ENCODE measurements at regions not wholly inside any gene's neighbourhood (a gene's known extent, or its start where the extent isn't known, plus 50 kb on each side); places are given as distances from the start of the nearest gene placed in this dataset.

DNA sequence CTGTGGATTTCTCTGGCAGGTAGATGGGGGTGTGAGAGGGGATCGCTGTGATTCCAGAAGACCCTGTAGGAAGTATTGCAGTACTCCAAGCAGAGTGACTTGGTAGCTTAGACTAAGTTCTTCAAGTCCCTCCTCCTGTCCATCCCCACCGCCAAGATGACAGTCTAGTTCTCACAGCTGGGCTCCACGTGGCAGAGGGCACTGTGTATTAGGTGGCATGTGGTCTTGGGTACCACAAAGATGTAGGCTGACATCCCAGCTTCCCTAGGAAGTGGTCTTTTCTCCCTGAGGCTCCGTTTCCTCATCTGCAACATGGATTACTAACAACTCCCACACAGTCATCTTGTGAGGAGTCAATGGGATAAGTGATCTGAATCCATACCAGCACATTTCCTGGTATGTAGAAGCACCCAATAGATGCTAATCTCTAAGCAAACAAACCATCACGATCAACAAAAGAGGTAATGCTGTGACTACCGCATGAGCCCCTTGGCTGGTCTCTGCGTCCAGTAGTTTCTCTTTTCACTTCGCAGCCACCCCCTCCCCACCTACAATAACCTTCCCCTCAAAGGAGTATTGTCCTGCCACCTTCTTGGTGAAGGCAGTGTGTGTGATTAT, 349.1 kb upstream of the EEF2KMT start:
- Histone ChIP-seq H3K4me3 (no peak overlapping the region), H3K36me3 (no peaks in the 10 kb centered on the region), H3K27ac (no peak overlapping the region), H3K9me3 (no peaks in the 10 kb centered on the region), H3K4me1 (no peaks in the 10 kb centered on the region), H3K27me3 (peaks cover 0 to 16% (median 0%) of the 10 kb centered on the region in 9 donors)
- WGBS, 4 donors = 50 to 56% (median 53%) methylated on average over 8 of the region's 8 CpGs
- ATAC-seq (no peak), DNase-seq (no peak)
- TF ChIP-seq, protein P1, sequence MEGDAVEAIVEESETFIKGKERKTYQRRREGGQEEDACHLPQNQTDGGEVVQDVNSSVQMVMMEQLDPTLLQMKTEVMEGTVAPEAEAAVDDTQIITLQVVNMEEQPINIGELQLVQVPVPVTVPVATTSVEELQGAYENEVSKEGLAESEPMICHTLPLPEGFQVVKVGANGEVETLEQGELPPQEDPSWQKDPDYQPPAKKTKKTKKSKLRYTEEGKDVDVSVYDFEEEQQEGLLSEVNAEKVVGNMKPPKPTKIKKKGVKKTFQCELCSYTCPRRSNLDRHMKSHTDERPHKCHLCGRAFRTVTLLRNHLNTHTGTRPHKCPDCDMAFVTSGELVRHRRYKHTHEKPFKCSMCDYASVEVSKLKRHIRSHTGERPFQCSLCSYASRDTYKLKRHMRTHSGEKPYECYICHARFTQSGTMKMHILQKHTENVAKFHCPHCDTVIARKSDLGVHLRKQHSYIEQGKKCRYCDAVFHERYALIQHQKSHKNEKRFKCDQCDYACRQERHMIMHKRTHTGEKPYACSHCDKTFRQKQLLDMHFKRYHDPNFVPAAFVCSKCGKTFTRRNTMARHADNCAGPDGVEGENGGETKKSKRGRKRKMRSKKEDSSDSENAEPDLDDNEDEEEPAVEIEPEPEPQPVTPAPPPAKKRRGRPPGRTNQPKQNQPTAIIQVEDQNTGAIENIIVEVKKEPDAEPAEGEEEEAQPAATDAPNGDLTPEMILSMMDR (IDR thresholded peaks at IDR 0.05) = no peak
- TF ChIP-seq POLR2A (IDR thresholded peaks at IDR 0.05) = no peak
- intact Hi-C loops (cut with DNase I) = no loop called here

DNA sequence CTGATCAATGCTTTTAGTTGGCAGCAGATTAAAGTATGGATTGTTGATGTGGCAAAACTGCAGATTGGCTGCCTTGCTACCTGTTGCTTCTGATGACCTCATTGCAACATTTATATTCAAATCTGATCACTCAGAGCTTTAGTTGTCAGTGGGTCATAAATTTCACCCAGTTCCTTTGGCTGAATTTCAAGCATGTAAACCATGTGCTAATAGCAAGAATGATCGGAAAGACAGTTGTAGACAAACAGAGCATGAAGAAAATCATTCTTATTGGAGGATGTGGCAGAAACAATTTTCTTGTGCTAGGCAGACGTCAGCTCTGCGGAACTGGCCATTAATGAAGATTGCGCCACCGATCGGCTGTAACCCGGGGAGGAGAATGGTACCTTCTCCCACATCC, 346.6 kb upstream of the EEF2KMT start:
- intact Hi-C loops (cut with DNase I) = no loop called here
- DNase-seq = no peak
- TF ChIP-seq, protein P1 (IDR thresholded peaks at IDR 0.05) = no peak
- TF ChIP-seq POLR2A (IDR thresholded peaks at IDR 0.05) = no peak
- ATAC-seq = no peak
- no peak overlapping the region for H3K4me3 ChIP-seq
- no peaks in the 10 kb centered on the region for H3K36me3 ChIP-seq
- H3K9me3 ChIP-seq = no peaks in the 10 kb centered on the region
- WGBS, 4 donors = 81 to 93% (median 88%) methylated on average over 7 of the region's 7 CpGs
- H3K27ac ChIP-seq = no peak overlapping the region
- no peaks in the 10 kb centered on the region for H3K4me1 ChIP-seq
- H3K27me3 ChIP-seq = no peaks in the 10 kb centered on the region

DNA sequence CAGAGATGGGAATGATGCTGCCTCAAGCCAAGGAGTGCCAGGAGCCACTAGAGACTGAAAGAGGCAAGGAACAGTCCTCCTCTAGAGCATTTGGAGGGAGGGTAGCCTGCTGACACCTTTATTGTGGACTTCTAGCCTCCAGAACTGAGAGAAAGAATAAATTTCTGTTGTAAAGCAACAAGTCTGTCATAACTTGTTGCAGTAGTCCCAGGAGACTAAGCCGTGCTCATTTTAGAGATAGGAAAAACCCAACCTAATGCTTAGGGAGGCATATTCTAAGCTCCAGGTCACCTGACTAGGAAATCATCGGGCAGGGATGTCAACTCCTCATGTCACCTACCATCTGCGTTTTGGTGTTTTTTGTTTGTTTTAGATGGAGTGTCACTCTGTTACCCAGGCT, 345.4 kb upstream of the EEF2KMT start:
- TF ChIP-seq POLR2A (IDR thresholded peaks at IDR 0.05) = no peak
- TF ChIP-seq, protein P1 (IDR thresholded peaks at IDR 0.05) = no peak
- DNase-seq (no peak), ATAC-seq (no peak)
- Histone ChIP-seq H3K4me1 (no peaks in the 10 kb centered on the region), H3K36me3 (no peaks in the 10 kb centered on the region), H3K9me3 (no peaks in the 10 kb centered on the region), H3K27me3 (no peaks in the 10 kb centered on the region), H3K4me3 (no peak overlapping the region), H3K27ac (no peak overlapping the region)
- intact Hi-C loops (cut with DNase I) = no loop called here
- WGBS, 4 donors = 63 to 79% (median 70%) methylated on average over 3 of the region's 3 CpGs

DNA sequence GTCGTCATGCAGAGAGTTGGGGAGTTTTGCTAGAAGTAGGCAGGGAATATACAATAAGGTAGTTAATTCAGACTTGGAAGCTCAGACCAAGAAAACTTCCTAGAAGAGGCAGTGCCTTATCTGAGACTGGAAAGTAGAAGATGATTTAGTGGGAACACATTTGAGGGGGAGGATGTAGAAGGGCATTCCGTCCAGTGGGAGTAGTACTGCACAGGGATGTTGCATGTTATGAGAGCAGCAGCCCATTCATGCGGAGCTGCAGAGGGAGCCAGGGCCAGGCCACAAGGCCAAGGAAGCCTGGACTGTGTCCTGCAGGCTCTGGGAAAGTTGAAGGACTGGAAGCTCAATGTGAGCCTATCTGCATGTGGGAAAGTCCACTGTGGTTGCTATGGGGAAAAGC, 344.5 kb upstream of the EEF2KMT start:
- H3K36me3 ChIP-seq = no peaks in the 10 kb centered on the region
- no peak for TF ChIP-seq POLR2A (IDR thresholded peaks at IDR 0.05)
- TF ChIP-seq, protein P1 (IDR thresholded peaks at IDR 0.05) = no peak
- 51 to 67% (median 58%) methylated on average over 3 of the region's 3 CpGs for WGBS, 4 donors
- no peak for DNase-seq
- H3K9me3 ChIP-seq = no peaks in the 10 kb centered on the region
- no peak overlapping the region for H3K4me3 ChIP-seq
- no peaks in the 10 kb centered on the region for H3K27me3 ChIP-seq
- no peak for ATAC-seq
- no peaks in the 10 kb centered on the region for H3K4me1 ChIP-seq
- H3K27ac ChIP-seq = no peak overlapping the region
- intact Hi-C loops (cut with DNase I) = no loop called here

Measured in heart left ventricle (tissue), 16 donors.